ENCODE measurements at regions not wholly inside any gene's neighbourhood (a gene's known extent, or its start where the extent isn't known, plus 50 kb on each side); places are given as distances from the start of the nearest gene placed in this dataset.

DNA sequence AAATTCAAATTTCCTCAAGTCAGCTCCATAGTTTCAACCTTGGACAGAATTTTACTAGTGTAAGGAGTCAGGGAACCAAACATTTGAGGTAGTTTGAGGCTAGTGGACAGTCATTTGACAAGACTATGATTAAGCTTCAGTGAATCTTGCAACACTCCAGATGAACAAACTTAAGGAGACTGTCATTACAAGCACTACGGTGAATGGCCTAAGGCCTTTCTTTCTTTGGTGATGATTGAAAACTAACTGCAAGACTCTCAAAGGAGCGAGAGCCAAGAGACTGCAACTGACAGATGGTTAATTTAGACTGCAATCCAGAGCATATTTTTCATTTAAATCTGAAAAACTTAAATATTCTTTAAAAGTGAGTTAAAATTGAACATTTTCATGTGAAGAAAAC is 272.3 kb upstream of the NECTIN3 start:
- Mint-ChIP-seq H3K9me3 (no peaks in the 10 kb centered on the region), H3K27ac (no peak overlapping the region)
- ATAC-seq (ENCODE audit: low read depth), result no peak

DNA sequence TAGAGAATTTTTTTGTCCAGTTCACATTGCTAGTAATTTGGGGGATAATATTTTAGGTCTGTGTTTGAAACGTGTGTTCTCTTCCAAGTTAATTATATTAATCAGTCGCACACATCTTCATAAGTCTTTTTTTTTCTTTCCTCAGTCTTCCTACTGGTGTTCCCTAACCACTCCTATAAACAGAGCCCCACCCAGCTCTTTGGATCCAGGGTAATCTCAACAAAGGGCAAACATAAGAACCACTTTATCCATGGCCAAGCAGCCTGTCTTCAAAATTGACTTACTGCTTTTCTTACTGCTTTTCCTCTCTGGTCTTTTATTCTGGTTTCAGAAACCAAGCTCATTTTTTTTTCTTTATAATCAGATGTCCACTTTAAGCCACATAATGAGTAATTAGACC is 266.8 kb upstream of the NECTIN3 start:
- H3K27ac Mint-ChIP-seq, result no peak overlapping the region
- H3K27me3 Mint-ChIP-seq, result no peaks in the 10 kb centered on the region
- no peaks in the 10 kb centered on the region for H3K36me3 Mint-ChIP-seq (ENCODE audit: low read depth)
- H3K4me3 Mint-ChIP-seq, result no peak overlapping the region
- ChIA-PET POLR2A (no interaction called here), CTCF (no interaction called here)
- ATAC-seq (ENCODE audit: low read depth), result no peak
- intact Hi-C loops (cut with micrococcal nuclease), result no loop called here
- TF ChIP-seq, protein P1, sequence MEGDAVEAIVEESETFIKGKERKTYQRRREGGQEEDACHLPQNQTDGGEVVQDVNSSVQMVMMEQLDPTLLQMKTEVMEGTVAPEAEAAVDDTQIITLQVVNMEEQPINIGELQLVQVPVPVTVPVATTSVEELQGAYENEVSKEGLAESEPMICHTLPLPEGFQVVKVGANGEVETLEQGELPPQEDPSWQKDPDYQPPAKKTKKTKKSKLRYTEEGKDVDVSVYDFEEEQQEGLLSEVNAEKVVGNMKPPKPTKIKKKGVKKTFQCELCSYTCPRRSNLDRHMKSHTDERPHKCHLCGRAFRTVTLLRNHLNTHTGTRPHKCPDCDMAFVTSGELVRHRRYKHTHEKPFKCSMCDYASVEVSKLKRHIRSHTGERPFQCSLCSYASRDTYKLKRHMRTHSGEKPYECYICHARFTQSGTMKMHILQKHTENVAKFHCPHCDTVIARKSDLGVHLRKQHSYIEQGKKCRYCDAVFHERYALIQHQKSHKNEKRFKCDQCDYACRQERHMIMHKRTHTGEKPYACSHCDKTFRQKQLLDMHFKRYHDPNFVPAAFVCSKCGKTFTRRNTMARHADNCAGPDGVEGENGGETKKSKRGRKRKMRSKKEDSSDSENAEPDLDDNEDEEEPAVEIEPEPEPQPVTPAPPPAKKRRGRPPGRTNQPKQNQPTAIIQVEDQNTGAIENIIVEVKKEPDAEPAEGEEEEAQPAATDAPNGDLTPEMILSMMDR (IDR thresholded peaks at IDR 0.05), result no peak
- no peaks in the 10 kb centered on the region for H3K4me1 Mint-ChIP-seq
- no peak for DNase-seq
- no peaks in the 10 kb centered on the region for H3K9me3 Mint-ChIP-seq

More for the DNA sequence above, 272.3 kb upstream of the NECTIN3 start:
- no peaks in the 10 kb centered on the region for H3K4me1 Mint-ChIP-seq
- H3K36me3 Mint-ChIP-seq (ENCODE audit: low read depth), result no peaks in the 10 kb centered on the region
- no peaks in the 10 kb centered on the region for H3K27me3 Mint-ChIP-seq
- intact Hi-C loops (cut with micrococcal nuclease), result no loop called here
- no peak for DNase-seq
- H3K4me3 Mint-ChIP-seq, result no peak overlapping the region
- ChIA-PET POLR2A (no interaction called here), CTCF (no interaction called here)
- TF ChIP-seq, protein P1 (IDR thresholded peaks at IDR 0.05), result no peak

DNA sequence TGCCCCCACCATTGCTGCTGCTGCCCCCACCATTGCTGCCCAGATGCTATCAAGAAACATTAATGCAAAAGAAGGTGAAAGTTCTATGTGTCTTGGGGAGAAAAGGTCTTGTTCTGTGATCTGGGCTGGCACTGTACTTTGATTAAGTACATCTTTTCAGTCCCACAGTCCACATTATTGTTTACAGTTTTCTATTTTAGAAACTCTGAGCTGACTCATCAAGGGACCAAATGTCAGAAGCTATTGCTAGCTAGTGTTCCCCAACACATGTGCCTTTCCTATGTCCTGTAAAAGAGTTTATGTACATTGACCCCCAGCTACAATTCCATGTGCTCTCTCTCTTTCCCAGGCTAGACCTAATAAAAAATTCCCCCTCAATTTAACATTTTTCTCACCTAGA is 264.7 kb upstream of the NECTIN3 start:
- Mint-ChIP-seq H3K27me3 (no peaks in the 10 kb centered on the region), H3K9me3 (no peaks in the 10 kb centered on the region)
- CTCF ChIA-PET, result no interaction called here

DNA sequence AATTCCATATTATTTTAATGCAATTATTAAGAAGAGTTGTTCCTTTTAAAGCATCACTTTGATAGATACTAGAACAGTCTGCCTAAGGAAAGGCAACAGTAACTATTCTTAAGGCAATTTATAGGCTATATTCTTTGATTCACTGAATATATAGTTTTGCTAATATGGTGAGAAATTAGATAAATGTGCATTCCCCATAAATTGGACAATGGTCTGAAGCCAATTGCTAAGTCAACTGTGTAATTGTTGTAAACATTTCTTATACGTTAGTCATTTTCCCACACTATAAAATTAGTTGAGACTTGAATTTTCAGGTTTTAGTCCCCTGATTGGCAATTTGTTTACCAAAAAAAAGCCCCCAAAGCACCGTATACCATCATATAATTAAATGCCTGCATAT is 263.0 kb upstream of the NECTIN3 start:
- DNase-seq (no peak), ATAC-seq (ENCODE audit: low read depth) (no peak)
- Mint-ChIP-seq H3K27me3 (no peaks in the 10 kb centered on the region), H3K4me1 (no peaks in the 10 kb centered on the region), H3K9me3 (no peaks in the 10 kb centered on the region), H3K4me3 (no peak overlapping the region), H3K36me3 (ENCODE audit: low read depth) (no peaks in the 10 kb centered on the region), H3K27ac (no peak overlapping the region)
- TF ChIP-seq, protein P1 (IDR thresholded peaks at IDR 0.05), result no peak
- CTCF ChIA-PET, result no interaction called here
- POLR2A ChIA-PET, result no interaction called here
- intact Hi-C loops (cut with micrococcal nuclease), result no loop called here

More for the DNA sequence above, 264.7 kb upstream of the NECTIN3 start:
- POLR2A ChIA-PET, result no interaction called here
- Mint-ChIP-seq H3K27ac (no peak overlapping the region), H3K36me3 (ENCODE audit: low read depth) (no peaks in the 10 kb centered on the region), H3K4me1 (no peaks in the 10 kb centered on the region), H3K4me3 (no peak overlapping the region)
- DNase-seq, result no peak
- intact Hi-C loops (cut with micrococcal nuclease), result no loop called here
- TF ChIP-seq, protein P1 (IDR thresholded peaks at IDR 0.05), result no peak
- ATAC-seq (ENCODE audit: low read depth), result no peak

DNA sequence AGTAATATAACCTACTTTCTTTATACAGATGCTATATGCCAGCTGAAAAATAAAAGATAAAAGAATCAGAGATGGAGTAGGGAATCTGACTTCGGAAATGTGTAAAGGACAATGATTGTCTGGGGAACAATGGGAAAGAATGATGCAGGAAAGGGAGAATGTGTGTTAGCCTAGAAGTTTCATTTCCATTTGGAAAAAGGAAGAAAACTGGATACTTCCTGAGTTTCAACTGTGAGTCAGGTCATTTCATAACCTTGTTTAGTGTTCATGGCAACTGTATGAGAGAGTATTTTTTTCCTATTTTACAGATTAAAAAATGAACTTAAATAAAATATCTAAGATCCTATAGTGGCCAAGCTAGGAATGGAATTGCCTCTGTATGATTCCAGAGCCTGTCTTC is 261.3 kb upstream of the NECTIN3 start:
- no peak for ATAC-seq (ENCODE audit: low read depth)
- H3K9me3 Mint-ChIP-seq, result no peaks in the 10 kb centered on the region
- no peak overlapping the region for H3K4me3 Mint-ChIP-seq
- intact Hi-C loops (cut with micrococcal nuclease), result no loop called here
- no peaks in the 10 kb centered on the region for H3K36me3 Mint-ChIP-seq (ENCODE audit: low read depth)
- ChIA-PET POLR2A (no interaction called here), CTCF (no interaction called here)
- TF ChIP-seq, protein P1 (IDR thresholded peaks at IDR 0.05), result no peak
- no peak overlapping the region for H3K27ac Mint-ChIP-seq
- no peaks in the 10 kb centered on the region for H3K4me1 Mint-ChIP-seq
- no peak for DNase-seq
- H3K27me3 Mint-ChIP-seq, result no peaks in the 10 kb centered on the region

Measured in activated B cell treated with CpG ODN at 0.5 μM for 24 hours (primary cell).